Upper lobe of right lung (tissue), 1 donor: ENCODE measurements at regions not wholly inside any gene's neighbourhood (a gene's known extent, or its start where the extent isn't known, plus 50 kb on each side); places are given as distances from the start of the nearest gene placed in this dataset.
"Not testable (repeated sequence)": the region's sequence is repeated elsewhere in the genome, so short reads cannot be mapped to it uniquely, and the experiment has no call there.

Experiments
- ATAC-seq: fragments of 200-7000 bp; cut with Tn5 transposase; one replicate; pipeline ENCODE4 v1.9.1; 2020; ENCODE audit warnings: mild to moderate bottlenecking, moderate library complexity
- DNase-seq: peaks from one replicate; pipeline ENCODE4 v3.0.0-alpha.2; 2020
- H3K27ac ChIP-seq: fragments of 200-600 bp; one replicate; pipeline ENCODE4 v1.8.0; 2022
- H3K27me3 ChIP-seq: fragments of 200-600 bp; one replicate; pipeline ENCODE4 v1.8.0; 2022; ENCODE audit warnings: mild to moderate bottlenecking
- H3K36me3 ChIP-seq: fragments of 200-600 bp; one replicate; pipeline ENCODE4 v1.8.0; 2022
- H3K4me1 ChIP-seq: fragments of 200-600 bp; one replicate; pipeline ENCODE4 v1.8.0; 2022
- H3K4me3 ChIP-seq: fragments of 200-600 bp; one replicate; pipeline ENCODE4 v1.8.0; 2022; ENCODE audit warnings: mild to moderate bottlenecking
- H3K9me3 ChIP-seq: fragments of 200-600 bp; one replicate; pipeline ENCODE4 v1.8.0; 2022
- intact Hi-C: fragments of 100-400 bp; cut with DNase I; formaldehyde crosslinking; loops from one replicate; pipeline ENCODE4 v1.11.0; 2022
- TF ChIP-seq, protein P1 (sequence below): fragments of 200-600 bp; IDR thresholded peaks from one replicate; pipeline ENCODE4 v1.8.0; 2022; ENCODE audit warnings: antibody characterized with exemption
- donor health status: DM: no; HTN: yes; CAD: no; lungs with severe emphysema.

GRCh38 chr2:183963609-183964008 is 634.7 kb upstream of the ZNF804A start:
- DNase-seq (no peak), ATAC-seq (no peak)
- H3K4me3 ChIP-seq, result no peak overlapping the region
- TF ChIP-seq, protein P1, sequence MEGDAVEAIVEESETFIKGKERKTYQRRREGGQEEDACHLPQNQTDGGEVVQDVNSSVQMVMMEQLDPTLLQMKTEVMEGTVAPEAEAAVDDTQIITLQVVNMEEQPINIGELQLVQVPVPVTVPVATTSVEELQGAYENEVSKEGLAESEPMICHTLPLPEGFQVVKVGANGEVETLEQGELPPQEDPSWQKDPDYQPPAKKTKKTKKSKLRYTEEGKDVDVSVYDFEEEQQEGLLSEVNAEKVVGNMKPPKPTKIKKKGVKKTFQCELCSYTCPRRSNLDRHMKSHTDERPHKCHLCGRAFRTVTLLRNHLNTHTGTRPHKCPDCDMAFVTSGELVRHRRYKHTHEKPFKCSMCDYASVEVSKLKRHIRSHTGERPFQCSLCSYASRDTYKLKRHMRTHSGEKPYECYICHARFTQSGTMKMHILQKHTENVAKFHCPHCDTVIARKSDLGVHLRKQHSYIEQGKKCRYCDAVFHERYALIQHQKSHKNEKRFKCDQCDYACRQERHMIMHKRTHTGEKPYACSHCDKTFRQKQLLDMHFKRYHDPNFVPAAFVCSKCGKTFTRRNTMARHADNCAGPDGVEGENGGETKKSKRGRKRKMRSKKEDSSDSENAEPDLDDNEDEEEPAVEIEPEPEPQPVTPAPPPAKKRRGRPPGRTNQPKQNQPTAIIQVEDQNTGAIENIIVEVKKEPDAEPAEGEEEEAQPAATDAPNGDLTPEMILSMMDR, result no peak
- H3K9me3 ChIP-seq, result no peaks in the 10 kb centered on the region
- H3K4me1 ChIP-seq, result no peaks in the 10 kb centered on the region
- H3K36me3 ChIP-seq, result no peaks in the 10 kb centered on the region
- H3K27ac ChIP-seq, result no peak overlapping the region
- intact Hi-C loops, result no loop called here
- H3K27me3 ChIP-seq, result no peaks in the 10 kb centered on the region

GRCh38 chr2:183964565-183964964 is 633.8 kb upstream of the ZNF804A start:
- no peak for ATAC-seq
- Histone ChIP-seq H3K4me3 (no peak overlapping the region), H3K9me3 (no peaks in the 10 kb centered on the region), H3K4me1 (no peaks in the 10 kb centered on the region), H3K36me3 (no peaks in the 10 kb centered on the region), H3K27ac (no peak overlapping the region), H3K27me3 (no peaks in the 10 kb centered on the region)
- TF ChIP-seq, protein P1, result no peak
- intact Hi-C loops, result no loop called here
- DNase-seq, result no peak

GRCh38 chr2:183967756-183968155 is 630.6 kb upstream of the ZNF804A start:
- Histone ChIP-seq H3K4me1 (no peaks in the 10 kb centered on the region), H3K4me3 (no peak overlapping the region), H3K36me3 (no peaks in the 10 kb centered on the region), H3K27ac (no peak overlapping the region), H3K9me3 (no peaks in the 10 kb centered on the region), H3K27me3 (no peaks in the 10 kb centered on the region)
- no peak for ATAC-seq
- TF ChIP-seq, protein P1, result no peak
- intact Hi-C loops, result no loop called here
- no peak for DNase-seq

- H3K9me3 ChIP-seq, ATAC-seq, DNase-seq, H3K27me3 ChIP-seq, H3K27ac ChIP-seq, H3K4me1 ChIP-seq, intact Hi-C loops, H3K36me3 ChIP-seq, H3K4me3 ChIP-seq: not testable (repeated sequence)
Measured at GRCh38 chr2:183975676-183976075, 622.7 kb upstream of the ZNF804A start.

DNA sequence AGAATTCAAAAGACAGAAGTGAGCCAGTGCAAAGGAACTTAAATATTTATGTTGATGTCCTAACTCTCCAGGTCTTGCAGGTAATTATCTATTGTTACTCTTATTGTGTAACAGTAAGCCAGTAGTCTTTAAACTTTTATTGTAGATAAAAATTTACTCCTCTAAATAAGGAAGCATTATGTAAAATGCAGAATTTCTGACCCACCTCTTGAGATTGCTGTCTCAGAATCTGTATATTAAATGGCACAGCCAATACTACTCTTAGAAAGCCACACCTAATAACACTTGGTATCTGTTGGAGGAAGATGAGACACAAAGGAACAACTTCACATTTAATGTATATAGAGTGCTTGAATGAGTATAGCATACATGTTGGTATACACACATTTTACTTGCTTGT is 613.5 kb upstream of the ZNF804A start:
- TF ChIP-seq, protein P1, result no peak
- no peaks in the 10 kb centered on the region for H3K4me1 ChIP-seq
- no peak for ATAC-seq
- H3K27ac ChIP-seq, result no peak overlapping the region
- no peak for DNase-seq
- H3K9me3 ChIP-seq, result no peaks in the 10 kb centered on the region
- H3K36me3 ChIP-seq, result no peaks in the 10 kb centered on the region
- H3K27me3 ChIP-seq, result no peaks in the 10 kb centered on the region
- intact Hi-C loops, result no loop called here
- no peak overlapping the region for H3K4me3 ChIP-seq

DNA sequence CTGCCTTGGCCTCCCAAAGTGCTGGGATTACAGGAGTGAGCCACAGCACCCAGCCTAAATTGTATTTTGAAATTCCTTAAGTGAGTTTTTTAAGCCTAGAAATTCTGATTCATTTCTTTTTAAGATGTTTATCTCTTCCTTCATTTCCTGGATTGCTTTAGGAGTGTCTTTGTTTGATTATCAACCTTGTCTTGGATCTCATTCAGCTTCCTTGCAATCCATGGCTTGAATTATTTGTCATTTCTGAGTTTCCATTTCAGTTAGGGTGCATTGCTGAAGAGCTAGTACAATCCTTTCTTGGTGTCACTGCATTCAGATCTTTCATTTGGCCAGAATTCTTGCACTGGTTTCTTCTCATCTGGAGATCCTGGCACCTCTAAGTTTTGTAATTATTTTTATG is 606.4 kb upstream of the ZNF804A start:
- Histone ChIP-seq H3K4me1 (no peaks in the 10 kb centered on the region), H3K27ac (no peak overlapping the region), H3K9me3 (no peaks in the 10 kb centered on the region), H3K4me3 (no peak overlapping the region), H3K36me3 (no peaks in the 10 kb centered on the region), H3K27me3 (no peaks in the 10 kb centered on the region)
- intact Hi-C loops, result no loop called here
- DNase-seq (no peak), ATAC-seq (no peak)
- TF ChIP-seq, protein P1, result no peak
